MG63 (cell line): ENCODE measurements at regions not wholly inside any gene's neighbourhood (a gene's known extent, or its start where the extent isn't known, plus 50 kb on each side); places are given as distances from the start of the nearest gene placed in this dataset.

ENCODE experiments used
- DNase-seq: peaks from one replicate; pipeline ENCODE4 v3.0.0-alpha.2; 2020
- H3K27me3 ChIP-seq: fragments of 250-450 bp; sonication (Bioruptor Pico); 2 replicates; pipeline ENCODE4 v1.5.1; 2020; ENCODE audit warnings: mild to moderate bottlenecking, moderate library complexity
- H3K36me3 ChIP-seq: fragments of 250-450 bp; sonication (Bioruptor Pico); 2 replicates; pipeline ENCODE4 v1.5.1; 2020; ENCODE audit warnings: mild to moderate bottlenecking, moderate library complexity
- H3K4me3 ChIP-seq: fragments of 250-450 bp; sonication (Bioruptor Pico); 2 replicates; pipeline ENCODE4 v1.5.1; 2020; ENCODE audit warnings: mild to moderate bottlenecking, moderate library complexity
- H3K9me3 ChIP-seq: fragments of 250-450 bp; sonication (Bioruptor Pico); 2 replicates; pipeline ENCODE4 v1.5.1; 2020; ENCODE audit warnings: mild to moderate bottlenecking, moderate library complexity

DNA sequence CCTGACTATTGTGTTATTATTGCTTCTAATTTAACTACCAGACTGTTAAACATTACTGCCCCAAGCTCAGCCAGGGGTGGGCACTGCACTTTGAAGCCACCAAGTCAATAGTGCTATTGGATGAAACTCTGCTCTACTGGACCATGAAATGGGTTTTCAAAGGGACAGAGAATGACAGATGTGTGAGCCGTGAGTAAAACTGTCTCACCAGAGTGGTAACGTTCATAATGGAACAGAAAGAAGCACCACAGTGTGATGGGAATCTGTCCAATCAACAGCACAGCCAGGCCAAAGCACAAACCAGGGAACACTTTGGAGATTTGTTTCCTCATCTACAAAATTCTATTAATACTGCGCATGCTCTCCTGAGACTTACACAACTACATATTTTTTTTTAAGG lies 171.8 kb upstream of the LPP start:
- DNase-seq = no peak
- no peak overlapping the region for H3K4me3 ChIP-seq
- no peaks in the 10 kb centered on the region for H3K9me3 ChIP-seq
- H3K27me3 ChIP-seq = no peaks in the 10 kb centered on the region
- no peaks in the 10 kb centered on the region for H3K36me3 ChIP-seq

GRCh38 chr3:187983484-187984124 lies 170.4 kb upstream of the LPP start:
- DNase-seq = no peak
- Histone ChIP-seq H3K36me3 (no peaks in the 10 kb centered on the region), H3K4me3 (no peak overlapping the region), H3K9me3 (no peaks in the 10 kb centered on the region), H3K27me3 (no peaks in the 10 kb centered on the region)

GRCh38 chr3:187985647-187986046 lies 168.3 kb upstream of the LPP start:
- DNase-seq = no peak
- H3K36me3 ChIP-seq = no peaks in the 10 kb centered on the region

DNA sequence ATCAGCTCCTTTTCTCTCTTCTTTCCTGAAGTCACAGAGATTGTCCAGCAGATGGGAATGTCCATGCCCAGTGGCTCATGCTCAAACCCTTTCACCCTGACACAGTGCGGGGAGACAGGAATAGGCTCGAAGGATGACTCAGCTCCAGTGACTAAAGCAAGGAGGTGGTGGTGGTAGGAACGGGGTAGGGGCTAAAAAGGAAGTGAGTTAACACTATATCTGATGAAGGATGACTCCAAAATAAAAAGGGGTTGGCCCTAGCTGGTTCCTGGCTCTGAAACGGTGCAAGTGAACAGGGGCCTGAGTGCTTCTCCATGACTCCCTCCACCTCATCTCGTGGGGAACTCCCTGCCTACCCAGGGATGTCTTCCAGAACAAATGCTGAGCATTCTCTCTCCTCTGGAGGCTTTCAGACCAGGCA lies 167.4 kb upstream of the LPP start:
- no peaks in the 10 kb centered on the region for H3K27me3 ChIP-seq
- no peaks in the 10 kb centered on the region for H3K36me3 ChIP-seq
- H3K4me3 ChIP-seq = no peak overlapping the region
- DNase-seq = peak; percentile 93
- H3K9me3 ChIP-seq = no peaks in the 10 kb centered on the region

More at GRCh38 chr3:187985647-187986046, 168.3 kb upstream of the LPP start:
- H3K9me3 ChIP-seq = no peaks in the 10 kb centered on the region
- H3K4me3 ChIP-seq = no peak overlapping the region
- H3K27me3 ChIP-seq = no peaks in the 10 kb centered on the region

- H3K36me3 ChIP-seq = no peaks in the 10 kb centered on the region
- no peaks in the 10 kb centered on the region for H3K9me3 ChIP-seq
- H3K4me3 ChIP-seq = no peak overlapping the region
- DNase-seq = no peak
- no peaks in the 10 kb centered on the region for H3K27me3 ChIP-seq
These were observed 166.8 kb upstream of the LPP start for GRCh38 chr3:187987187-187987586.

DNA sequence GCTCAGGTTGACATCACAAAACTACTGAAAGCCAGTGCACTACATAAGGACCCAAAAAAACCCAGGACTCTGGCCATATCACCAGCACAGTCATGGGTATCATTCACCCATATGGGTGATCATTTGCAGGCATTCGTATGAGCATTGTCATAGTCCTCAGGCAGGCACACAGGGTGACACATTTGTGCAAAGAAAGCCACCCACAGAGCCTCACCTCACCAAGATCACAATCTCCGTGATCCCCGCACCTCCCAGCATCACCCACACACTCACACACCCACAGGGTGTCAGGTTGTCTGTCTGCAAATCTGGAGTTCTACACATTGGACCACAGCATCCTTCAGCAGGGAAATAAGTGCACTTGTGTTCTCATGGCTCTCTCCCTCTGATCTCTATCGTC lies 166.0 kb upstream of the LPP start:
- Histone ChIP-seq H3K27me3 (no peaks in the 10 kb centered on the region), H3K36me3 (no peaks in the 10 kb centered on the region), H3K9me3 (no peaks in the 10 kb centered on the region), H3K4me3 (no peak overlapping the region)
- no peak for DNase-seq

GRCh38 chr3:187989575-187990153 lies 164.3 kb upstream of the LPP start:
- Histone ChIP-seq H3K9me3 (no peaks in the 10 kb centered on the region), H3K27me3 (no peaks in the 10 kb centered on the region), H3K36me3 (no peaks in the 10 kb centered on the region), H3K4me3 (no peak overlapping the region)
- no peak for DNase-seq

GRCh38 chr3:187992609-187993008 lies 161.3 kb upstream of the LPP start:
- no peak for DNase-seq
- H3K36me3 ChIP-seq = no peaks in the 10 kb centered on the region
- H3K9me3 ChIP-seq = no peaks in the 10 kb centered on the region
- H3K4me3 ChIP-seq = no peak overlapping the region
- no peaks in the 10 kb centered on the region for H3K27me3 ChIP-seq

DNA sequence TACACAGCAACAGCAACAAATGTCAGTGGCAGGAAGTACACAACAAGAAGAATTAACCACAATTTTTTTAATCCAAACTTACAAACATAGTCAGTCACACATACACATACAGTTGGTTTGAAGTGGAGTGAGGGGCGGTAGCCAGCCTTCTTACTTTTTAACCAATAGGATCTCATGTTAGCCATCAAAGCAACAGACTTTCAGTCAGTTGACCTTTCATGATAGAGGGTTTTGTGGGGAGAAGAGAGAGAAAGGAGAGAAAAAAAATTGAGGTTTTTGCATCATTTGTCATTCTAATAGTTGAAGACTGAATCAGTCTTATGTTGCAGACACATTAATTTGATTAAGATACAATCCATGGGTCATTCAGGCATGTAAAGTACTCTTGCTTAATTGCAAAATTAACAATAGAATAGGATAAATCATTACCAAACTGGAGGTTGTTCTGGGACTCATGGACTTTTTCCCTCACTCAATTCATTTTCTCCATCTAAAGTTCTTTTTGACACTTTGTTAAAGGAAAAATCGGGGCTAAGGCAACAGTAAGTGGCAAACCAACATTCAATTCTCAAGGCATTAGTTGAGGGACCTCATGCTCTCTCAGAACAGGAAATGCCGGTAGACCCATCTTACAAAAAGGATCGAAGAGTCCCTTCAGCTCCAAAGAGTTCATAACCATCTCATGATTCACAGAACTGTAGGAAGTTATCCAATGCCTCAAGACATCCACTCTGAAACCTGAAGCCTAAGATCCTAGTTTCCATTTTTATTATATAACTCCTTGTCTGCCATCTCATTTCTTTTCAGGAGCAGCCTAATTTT lies 159.5 kb upstream of the LPP start:
- Histone ChIP-seq H3K36me3 (no peaks in the 10 kb centered on the region), H3K27me3 (no peaks in the 10 kb centered on the region), H3K9me3 (no peaks in the 10 kb centered on the region), H3K4me3 (no peak overlapping the region)
- DNase-seq = no peak

GRCh38 chr3:187995043-187995400 lies 158.9 kb upstream of the LPP start:
- DNase-seq = no peak
- Histone ChIP-seq H3K4me3 (no peak overlapping the region), H3K9me3 (no peaks in the 10 kb centered on the region), H3K36me3 (no peaks in the 10 kb centered on the region), H3K27me3 (no peaks in the 10 kb centered on the region)

- Histone ChIP-seq H3K36me3 (no peaks in the 10 kb centered on the region), H3K27me3 (no peaks in the 10 kb centered on the region), H3K9me3 (no peaks in the 10 kb centered on the region), H3K4me3 (no peak overlapping the region)
- no peak for DNase-seq
These were observed 158.3 kb upstream of the LPP start for GRCh38 chr3:187995667-187996066.

- no peaks in the 10 kb centered on the region for H3K9me3 ChIP-seq
- no peak for DNase-seq
- no peaks in the 10 kb centered on the region for H3K36me3 ChIP-seq
- H3K27me3 ChIP-seq = no peaks in the 10 kb centered on the region
- no peak overlapping the region for H3K4me3 ChIP-seq
These were observed 157.3 kb upstream of the LPP start for GRCh38 chr3:187996609-187997008.

DNA sequence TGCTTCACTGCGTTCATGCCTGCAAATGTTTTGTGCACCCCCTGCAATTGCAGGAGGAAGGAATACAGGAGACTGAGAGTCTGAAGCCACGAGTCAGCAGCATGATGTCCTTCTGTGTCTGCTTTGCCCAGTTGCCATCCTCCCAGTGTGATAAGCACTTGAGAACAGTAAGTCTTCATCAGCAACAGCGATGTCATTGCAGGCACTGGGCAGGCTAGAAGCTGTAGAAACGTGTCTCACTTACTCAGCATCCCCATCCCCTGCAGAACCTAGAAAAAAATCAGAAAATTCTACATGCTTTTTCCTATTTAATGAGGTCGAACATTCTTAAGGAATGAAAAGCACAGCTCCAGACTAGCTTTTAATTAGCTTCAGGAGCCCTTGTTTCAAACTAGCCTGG lies 156.5 kb upstream of the LPP start:
- no peak overlapping the region for H3K4me3 ChIP-seq
- DNase-seq = peak; percentile 42
- H3K36me3 ChIP-seq = no peaks in the 10 kb centered on the region
- H3K27me3 ChIP-seq = no peaks in the 10 kb centered on the region
- H3K9me3 ChIP-seq = no peaks in the 10 kb centered on the region

DNA sequence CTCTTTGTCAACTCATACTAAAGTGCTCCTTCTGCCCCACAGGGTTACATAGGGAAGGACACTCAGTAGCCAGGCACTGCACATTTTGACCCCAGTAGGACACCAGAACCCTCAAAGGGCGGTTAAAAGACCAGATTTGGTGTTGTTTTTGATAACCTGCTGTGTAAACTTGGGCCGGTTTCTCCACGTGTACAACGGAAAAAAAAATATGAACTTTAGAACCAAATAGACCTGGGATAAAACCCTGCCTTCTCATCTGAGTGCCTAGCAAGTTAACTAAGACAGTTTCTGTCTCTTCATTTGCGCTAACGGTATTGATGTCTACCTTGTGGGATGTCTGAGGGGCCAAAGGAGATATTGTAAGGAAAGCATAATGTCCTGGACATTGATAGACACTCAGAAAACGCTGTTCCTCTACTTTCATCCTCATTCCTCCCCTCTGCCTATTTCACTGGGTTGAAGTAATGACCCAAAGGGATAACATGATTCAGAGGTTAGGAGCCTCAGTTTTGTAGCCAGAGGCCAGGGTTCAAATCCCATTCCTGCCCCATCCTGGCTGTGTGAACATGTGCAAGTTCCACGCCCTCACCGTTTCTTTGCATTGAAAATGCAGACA lies 155.9 kb upstream of the LPP start:
- no peak overlapping the region for H3K4me3 ChIP-seq
- H3K36me3 ChIP-seq = no peaks in the 10 kb centered on the region
- H3K9me3 ChIP-seq = no peaks in the 10 kb centered on the region
- H3K27me3 ChIP-seq = no peaks in the 10 kb centered on the region
- no peak for DNase-seq

- no peak for DNase-seq
- Histone ChIP-seq H3K36me3 (no peaks in the 10 kb centered on the region), H3K27me3 (no peaks in the 10 kb centered on the region), H3K4me3 (no peak overlapping the region), H3K9me3 (no peaks in the 10 kb centered on the region)
These were observed 155.3 kb upstream of the LPP start for GRCh38 chr3:187998611-187999010.

DNA sequence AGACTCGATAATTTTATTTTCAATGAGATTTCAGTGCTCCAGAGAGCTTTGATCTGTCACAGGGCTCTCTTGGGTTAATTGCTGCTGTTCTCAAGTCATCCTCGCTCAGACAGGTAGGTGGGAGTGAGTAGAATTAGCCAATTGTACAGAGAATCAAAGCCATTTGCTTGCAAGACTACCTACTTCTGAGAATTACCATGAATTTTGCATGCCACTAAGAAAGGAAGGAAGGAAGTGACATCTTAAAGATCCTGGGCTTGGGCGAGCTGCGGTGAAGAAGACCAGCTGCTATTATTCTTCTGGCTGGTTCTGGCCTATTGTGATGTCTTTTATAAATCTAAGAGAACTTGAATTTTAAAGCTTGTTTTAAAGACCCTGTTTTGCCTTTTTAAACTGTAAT lies 154.1 kb upstream of the LPP start:
- no peak overlapping the region for H3K4me3 ChIP-seq
- no peaks in the 10 kb centered on the region for H3K27me3 ChIP-seq
- no peak for DNase-seq
- no peaks in the 10 kb centered on the region for H3K36me3 ChIP-seq
- no peaks in the 10 kb centered on the region for H3K9me3 ChIP-seq

GRCh38 chr3:188000361-188000861 lies 153.5 kb upstream of the LPP start:
- DNase-seq = no peak
- Histone ChIP-seq H3K9me3 (no peaks in the 10 kb centered on the region), H3K36me3 (no peaks in the 10 kb centered on the region), H3K27me3 (no peaks in the 10 kb centered on the region), H3K4me3 (no peak overlapping the region)
